Spleen (tissue), 11 donors: ENCODE measurements at regions not wholly inside any gene's neighbourhood (a gene's known extent, or its start where the extent isn't known, plus 50 kb on each side); places are given as distances from the start of the nearest gene placed in this dataset.
"Not testable (repeated sequence)": the region's sequence is repeated elsewhere in the genome, so short reads cannot be mapped to it uniquely, and the experiment has no call there.

Experiments used
- DNase-seq: peaks from one replicate; pipeline ENCODE4 v3.0.0-alpha.2; 2020
- H3K27ac ChIP-seq, 8 donors: fragments of 200-600 bp; sonication (generic) in 7 of 8; 1 replicate in 4 of 8; 2 replicates in 4 of 8; pipeline versions ENCODE4 v1.5.0 to v1.8.0; 2016 to 2021; ENCODE audit warnings: inconsistent platforms in 4 of 8, mild to moderate bottlenecking in 4 of 8, moderate library complexity in 1 of 8
- H3K27me3 ChIP-seq, 7 donors: fragments of 200-600 bp; sonication (generic) in 6 of 7; replicated peaks in 1 of 7; 1 replicate in 4 of 7; 2 replicates in 3 of 7; pipeline versions ENCODE4 v1.5.0 to v1.8.0; 2016 to 2021; ENCODE audit warnings: inconsistent platforms in 3 of 7, mild to moderate bottlenecking in 1 of 7
- H3K36me3 ChIP-seq, 6 donors: fragments of 200-600 bp; sonication (generic) in 5 of 6; 1 replicate in 4 of 6; 2 replicates in 2 of 6; pipeline versions ENCODE4 v1.5.0 to v1.8.0; 2016 to 2021; ENCODE audit warnings: inconsistent platforms in 2 of 6
- H3K4me1 ChIP-seq, 6 donors: fragments of 200-600 bp; sonication (generic) in 5 of 6; 1 replicate in 3 of 6; 2 replicates in 3 of 6; pipeline versions ENCODE4 v1.5.0 to v1.8.0; 2016 to 2021; ENCODE audit warnings: inconsistent platforms in 3 of 6
- H3K4me3 ChIP-seq, 8 donors: fragments of 200-600 bp; sonication (generic) in 7 of 8; 1 replicate in 4 of 8; 2 replicates in 4 of 8; pipeline versions ENCODE4 v1.5.0 to v1.8.0; 2016 to 2021; ENCODE audit warnings: inconsistent platforms in 4 of 8, mild to moderate bottlenecking in 4 of 8, moderate library complexity in 2 of 8
- H3K9me3 ChIP-seq, 8 donors: fragments of 200-600 bp; sonication (generic) in 7 of 8; 1 replicate in 4 of 8; 2 replicates in 4 of 8; pipeline versions ENCODE4 v1.5.0 to v1.8.0; 2016 to 2021; ENCODE audit warnings: inconsistent platforms in 4 of 8
- POLR2A ChIP-seq, 3 donors: fragments of 450-650 bp; IDR thresholded peaks; one replicate each; pipeline ENCODE4 v1.5.1; 2017; ENCODE audit warnings: antibody characterized with exemption in 3 of 3, mild to moderate bottlenecking in 1 of 3
- POLR2AphosphoS5 ChIP-seq, 3 donors: sonication (generic); formaldehyde crosslinking; IDR thresholded peaks; one replicate each; pipeline ENCODE4 v1.5.1; 2017; ENCODE audit warnings: antibody characterized with exemption in 3 of 3
- WGBS, 5 donors: extraction: QIAGEN DNeasy Blood & Tissue Kit in 3 of 5; methylation state at CpG; one replicate each; pipeline versions ENCODE4 v1.1.5 to v1.1.7; 2013 to 2018; 5-methylcytosine and 5-hydroxymethylcytosine counted together
- intact Hi-C: fragments of 100-400 bp; cut with DNase I; formaldehyde crosslinking; loops from one replicate; pipeline ENCODE4 v1.15.0; 2023; ENCODE audit warnings: low total_unique reads
- TF ChIP-seq, protein P1 (sequence below), 11 experiments: fragments of 200-600 bp in 7 of 11; fragments of 450-650 bp in 4 of 11; sonication (generic) in 4 of 11; IDR thresholded peaks in 8 of 11; conservative IDR thresholded peaks in 3 of 11; 1 replicate in 7 of 11; 2 replicates in 4 of 11; pipeline versions ENCODE4 v1.4.0 to v1.8.0; 2016 to 2021; ENCODE audit warnings: antibody characterized with exemption in 11 of 11, inconsistent platforms in 4 of 11, mild to moderate bottlenecking in 1 of 11
- donor health status: healthy with polysubstance abuse.
- donor health status: DM: no; HTN: no; CAD: no; lungs with moderate emphysema.
- donor health status: DM: no; HTN: no; CAD: no.
- donor health status: Bipolar disorder and iron deficiency.
- donor health status: healthy.
- donor health status: DM: no; HTN: no; CAD: no.
- donor health status: DM: yes; HTN: yes; CAD: no.

DNA sequence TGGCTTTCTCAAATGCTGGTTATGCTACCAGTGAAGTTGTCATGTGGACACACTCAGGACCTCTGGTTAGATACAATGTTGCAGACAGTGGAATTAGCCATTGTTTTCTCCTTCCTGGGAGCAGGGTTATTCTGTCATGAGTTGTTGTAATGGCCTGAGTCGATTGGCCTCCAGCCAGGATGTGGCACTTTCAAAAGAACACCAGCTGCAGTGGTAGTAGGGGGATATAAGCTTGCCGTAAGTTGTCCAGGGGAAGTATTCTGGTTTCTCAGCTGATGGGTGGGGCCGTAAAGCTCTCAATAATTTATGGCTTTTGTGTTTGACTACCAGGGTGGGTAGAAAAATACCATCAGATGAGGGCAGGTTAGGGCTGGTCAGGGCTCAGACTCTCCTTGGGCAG lies 697.5 kb upstream of the GNPDA2 start:
- WGBS, 5 donors: 56 to 66% (median 60%) methylated on average over 3 of the region's 3 CpGs
- H3K27ac ChIP-seq: no peak overlapping the region
- peaks cover 0 to 35% (median 23%) of the 10 kb centered on the region in 8 donors for H3K9me3 ChIP-seq
- H3K27me3 ChIP-seq: no peaks in the 10 kb centered on the region
- intact Hi-C loops: no loop called here
- no peaks in the 10 kb centered on the region for H3K4me1 ChIP-seq
- TF ChIP-seq POLR2A (IDR thresholded peaks at IDR 0.05) (no peak), POLR2AphosphoS5 (IDR thresholded peaks at IDR 0.05) (no peak)
- TF ChIP-seq, protein P1, sequence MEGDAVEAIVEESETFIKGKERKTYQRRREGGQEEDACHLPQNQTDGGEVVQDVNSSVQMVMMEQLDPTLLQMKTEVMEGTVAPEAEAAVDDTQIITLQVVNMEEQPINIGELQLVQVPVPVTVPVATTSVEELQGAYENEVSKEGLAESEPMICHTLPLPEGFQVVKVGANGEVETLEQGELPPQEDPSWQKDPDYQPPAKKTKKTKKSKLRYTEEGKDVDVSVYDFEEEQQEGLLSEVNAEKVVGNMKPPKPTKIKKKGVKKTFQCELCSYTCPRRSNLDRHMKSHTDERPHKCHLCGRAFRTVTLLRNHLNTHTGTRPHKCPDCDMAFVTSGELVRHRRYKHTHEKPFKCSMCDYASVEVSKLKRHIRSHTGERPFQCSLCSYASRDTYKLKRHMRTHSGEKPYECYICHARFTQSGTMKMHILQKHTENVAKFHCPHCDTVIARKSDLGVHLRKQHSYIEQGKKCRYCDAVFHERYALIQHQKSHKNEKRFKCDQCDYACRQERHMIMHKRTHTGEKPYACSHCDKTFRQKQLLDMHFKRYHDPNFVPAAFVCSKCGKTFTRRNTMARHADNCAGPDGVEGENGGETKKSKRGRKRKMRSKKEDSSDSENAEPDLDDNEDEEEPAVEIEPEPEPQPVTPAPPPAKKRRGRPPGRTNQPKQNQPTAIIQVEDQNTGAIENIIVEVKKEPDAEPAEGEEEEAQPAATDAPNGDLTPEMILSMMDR (IDR thresholded peaks at IDR 0.05 in 8 of 11, conservative IDR thresholded peaks at IDR 0.05 in 3 of 11): no peak
- no peak overlapping the region for H3K4me3 ChIP-seq
- no peak for DNase-seq
- H3K36me3 ChIP-seq: no peaks in the 10 kb centered on the region

DNA sequence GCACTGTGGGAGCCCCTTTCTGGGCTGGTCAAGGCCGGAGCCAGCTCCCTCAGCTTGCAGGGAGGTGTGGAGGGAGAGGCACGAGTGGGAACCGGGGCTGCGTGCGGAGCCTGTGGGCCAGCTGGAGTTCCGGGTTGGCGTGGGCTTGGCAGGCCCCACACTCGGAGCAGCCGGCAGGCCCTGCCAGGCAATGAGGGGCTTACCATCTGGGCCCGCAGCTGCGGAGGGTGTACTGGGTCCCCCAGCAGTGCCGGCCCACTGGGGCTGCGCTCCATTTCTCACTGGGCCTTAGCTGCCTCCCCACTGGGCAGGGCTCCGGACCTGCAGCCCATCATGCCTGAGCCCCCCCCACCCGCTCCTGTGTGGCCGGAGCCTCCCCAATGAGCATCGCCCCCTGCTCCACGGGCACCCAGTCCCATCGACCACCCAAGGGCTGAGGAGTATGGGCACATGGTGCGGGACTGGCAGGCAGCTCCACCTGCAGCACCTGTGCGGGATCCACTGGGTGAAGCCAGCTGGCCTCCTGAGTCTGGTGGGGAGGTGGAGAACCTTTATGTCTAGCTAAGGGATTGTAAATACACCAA lies 693.8 kb upstream of the GNPDA2 start:
- H3K9me3 ChIP-seq: peaks cover 0 to 35% (median 23%) of the 10 kb centered on the region in 8 donors
- H3K27ac ChIP-seq, H3K4me3 ChIP-seq, H3K27me3 ChIP-seq, intact Hi-C loops, H3K36me3 ChIP-seq, H3K4me1 ChIP-seq: not testable (repeated sequence)
- peak; percentile 48 for DNase-seq
- WGBS, 5 donors: 80 to 96% (median 91%) methylated on average over 3 to 21 of the region's 21 CpGs

DNA sequence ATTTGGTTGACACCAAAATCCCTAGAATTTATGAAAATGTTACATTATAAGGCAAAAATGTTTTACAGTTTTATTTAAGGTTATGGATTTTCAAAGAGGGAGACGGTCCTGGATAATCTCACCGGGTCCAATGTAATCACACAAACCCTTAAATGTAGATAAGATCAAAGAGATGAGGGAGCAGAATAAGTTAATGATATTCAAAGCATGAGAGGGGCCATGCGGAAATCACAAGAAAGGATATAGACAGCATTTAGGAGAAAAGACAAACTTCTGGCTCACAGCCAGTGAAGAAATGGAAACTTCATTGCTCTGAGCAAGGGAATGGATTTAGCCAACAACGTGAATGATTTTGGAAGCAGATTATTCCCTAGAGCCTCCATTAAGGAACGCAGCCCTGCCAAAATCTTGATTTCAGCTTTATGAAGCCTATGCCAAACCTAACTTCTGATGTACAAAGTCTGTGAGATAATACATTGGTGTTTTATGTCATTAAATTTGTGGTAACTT lies 684.4 kb upstream of the GNPDA2 start:
- TF ChIP-seq, protein P1 (IDR thresholded peaks at IDR 0.05 in 8 of 11, conservative IDR thresholded peaks at IDR 0.05 in 3 of 11): no peak
- TF ChIP-seq POLR2AphosphoS5 (IDR thresholded peaks at IDR 0.05): no peak
- Histone ChIP-seq H3K27me3 (no peaks in the 10 kb centered on the region), H3K36me3 (no peaks in the 10 kb centered on the region), H3K27ac (no peak overlapping the region), H3K4me1 (no peaks in the 10 kb centered on the region), H3K4me3 (no peak overlapping the region), H3K9me3 (no peaks in the 10 kb centered on the region)
- WGBS, 5 donors: 64 to 74% (median 69%) methylated on average over 5 of the region's 5 CpGs
- DNase-seq: no peak
- intact Hi-C loops: no loop called here

DNA sequence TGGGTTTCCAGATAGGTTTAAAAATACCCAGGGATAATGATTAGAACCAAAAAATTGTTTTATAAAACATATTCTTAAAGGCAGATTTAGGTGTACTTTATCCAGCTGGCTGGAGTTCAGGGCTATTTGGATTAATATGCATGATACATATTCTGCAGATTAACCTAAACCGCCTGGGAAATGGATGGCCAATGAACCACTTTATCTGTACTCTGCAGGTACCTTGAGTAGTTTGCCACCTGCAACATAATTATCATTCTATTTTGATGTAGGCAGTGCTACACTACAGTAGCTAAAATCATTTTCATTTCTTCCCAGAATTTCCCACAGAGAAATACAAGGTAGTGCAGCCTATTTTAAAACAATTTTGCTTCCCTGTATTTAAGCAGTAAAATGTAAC lies 683.2 kb upstream of the GNPDA2 start:
- TF ChIP-seq POLR2A (IDR thresholded peaks at IDR 0.05) (no peak), POLR2AphosphoS5 (IDR thresholded peaks at IDR 0.05) (no peak)
- TF ChIP-seq, protein P1 (IDR thresholded peaks at IDR 0.05 in 8 of 11, conservative IDR thresholded peaks at IDR 0.05 in 3 of 11): no peak
- no peaks in the 10 kb centered on the region for H3K36me3 ChIP-seq
- no peak for DNase-seq

More for the DNA sequence above, 683.2 kb upstream of the GNPDA2 start:
- no peak overlapping the region for H3K27ac ChIP-seq
- no peaks in the 10 kb centered on the region for H3K4me1 ChIP-seq
- H3K27me3 ChIP-seq: no peaks in the 10 kb centered on the region
- 83 to 90% (median 88%) methylated on average over 1 of the region's 1 CpG for WGBS, 5 donors
- peaks cover 0 to 4% (median 0%) of the 10 kb centered on the region in 8 donors for H3K9me3 ChIP-seq
- no peak overlapping the region for H3K4me3 ChIP-seq
- intact Hi-C loops: no loop called here
